Heart right ventricle (tissue), 16 donors: ENCODE measurements at regions not wholly inside any gene's neighbourhood (a gene's known extent, or its start where the extent isn't known, plus 50 kb on each side); places are given as distances from the start of the nearest gene placed in this dataset.

Experiments
- ATAC-seq, 8 donors: fragments of 200-7000 bp; cut with Tn5 transposase; one replicate each; pipeline ENCODE4 v1.9.1; 2020; ENCODE audit warnings: mild to moderate bottlenecking in 8 of 8, moderate library complexity in 8 of 8, moderate number of reproducible peaks in 1 of 8
- DNase-seq, 2 donors: peaks; one replicate each; pipeline ENCODE4 v3.0.0-alpha.2; 2020
- H3K27ac ChIP-seq, 10 donors: fragments of 200-600 bp; sonication (generic) in 2 of 10; one replicate each; pipeline versions ENCODE4 v1.5.0 to v1.8.0; 2020 to 2022; ENCODE audit warnings: mild to moderate bottlenecking in 3 of 10
- H3K27me3 ChIP-seq, 7 donors: fragments of 200-600 bp; one replicate each; pipeline ENCODE4 v1.8.0; 2021 to 2022; ENCODE audit warnings: mild to moderate bottlenecking in 2 of 7
- H3K36me3 ChIP-seq, 9 donors: fragments of 200-600 bp; sonication (generic) in 1 of 9; one replicate each; pipeline versions ENCODE4 v1.5.0 to v1.8.0; 2020 to 2022; ENCODE audit warnings: mild to moderate bottlenecking in 2 of 9
- H3K4me1 ChIP-seq, 9 donors: fragments of 200-600 bp; sonication (generic) in 1 of 9; one replicate each; pipeline versions ENCODE4 v1.5.0 to v1.8.0; 2020 to 2022; ENCODE audit warnings: mild to moderate bottlenecking in 4 of 9
- H3K4me3 ChIP-seq, 10 donors: fragments of 200-600 bp; sonication (generic) in 2 of 10; one replicate each; pipeline versions ENCODE4 v1.5.0 to v1.8.0; 2020 to 2022; ENCODE audit warnings: mild to moderate bottlenecking in 7 of 10, moderate library complexity in 2 of 10
- H3K9me3 ChIP-seq, 11 donors: fragments of 200-600 bp in 10 of 11; sonication (generic) in 2 of 11; one replicate each; pipeline versions ENCODE4 v1.5.0 to v1.8.0; 2013 to 2022; ENCODE audit warnings: mild to moderate bottlenecking in 2 of 11, control low read depth in 1 of 11, moderate library complexity in 1 of 11
- WGBS, 2 donors: extraction: QIAGEN DNeasy Blood & Tissue Kit; methylation state at CpG; one replicate each; pipeline ENCODE4 v1.1.7; 2013; ENCODE audit warnings: inconsistent platforms in 1 of 2; 5-methylcytosine and 5-hydroxymethylcytosine counted together
- intact Hi-C, 10 donors: fragments of 100-400 bp; cut with DNase I; formaldehyde crosslinking; loops; one replicate each; pipeline versions ENCODE4 v1.11.1 to v1.14.2; 2022
- TF ChIP-seq, protein P1 (sequence below), 9 donors: fragments of 200-600 bp; sonication (generic) in 2 of 9; IDR thresholded peaks; one replicate each; pipeline versions ENCODE4 v1.5.0 to v1.8.0; 2021 to 2022; ENCODE audit warnings: antibody characterized with exemption in 9 of 9, mild to moderate bottlenecking in 5 of 9, moderate library complexity in 1 of 9
- donor health status: Arrhythmogenic right ventricular cardiomyopathy.
- donor health status: ischemic (EF 13 %, LVEDD 7.1; RV severe dilation, severe dysfunction).
- donor health status: healthy with polysubstance abuse.
- donor health status: DM: no; HTN: yes; CAD: no.
- donor health status: DM: no; HTN: no; CAD: no.
- donor health status: ischemic (EF 25% LVEDD 6.9; RV normal size, moderate dysfunction).
- donor health status: ischemic (EF 25% LVEDD 5.7; RV mildly dilated, moderate dysfunction).
- donor health status: healthy.
- donor health status: DM: yes; HTN: yes; CAD: no.
- donor health status: Ischemic cardiomyopathy.
- donor health status: ischemic (EF 35%, LVEDD 5.7; RV mildly dilated, moderate dysfunction).
- donor health status: nonischemic (EF 11% LVEDD 7.7; RV severe dilation, severe dysfunction).
- donor health status: DM: yes; HTN: yes; CAD: no.
- donor health status: PGD.
- donor health status: ischemic (EF 29% LVEDD 5.4; RV normal size, mild dysfunction).
- donor health status: nonischemic (EF 23%, LVEDD 6.1; RV moderate dilation, normal function).

- TF ChIP-seq, protein P1, sequence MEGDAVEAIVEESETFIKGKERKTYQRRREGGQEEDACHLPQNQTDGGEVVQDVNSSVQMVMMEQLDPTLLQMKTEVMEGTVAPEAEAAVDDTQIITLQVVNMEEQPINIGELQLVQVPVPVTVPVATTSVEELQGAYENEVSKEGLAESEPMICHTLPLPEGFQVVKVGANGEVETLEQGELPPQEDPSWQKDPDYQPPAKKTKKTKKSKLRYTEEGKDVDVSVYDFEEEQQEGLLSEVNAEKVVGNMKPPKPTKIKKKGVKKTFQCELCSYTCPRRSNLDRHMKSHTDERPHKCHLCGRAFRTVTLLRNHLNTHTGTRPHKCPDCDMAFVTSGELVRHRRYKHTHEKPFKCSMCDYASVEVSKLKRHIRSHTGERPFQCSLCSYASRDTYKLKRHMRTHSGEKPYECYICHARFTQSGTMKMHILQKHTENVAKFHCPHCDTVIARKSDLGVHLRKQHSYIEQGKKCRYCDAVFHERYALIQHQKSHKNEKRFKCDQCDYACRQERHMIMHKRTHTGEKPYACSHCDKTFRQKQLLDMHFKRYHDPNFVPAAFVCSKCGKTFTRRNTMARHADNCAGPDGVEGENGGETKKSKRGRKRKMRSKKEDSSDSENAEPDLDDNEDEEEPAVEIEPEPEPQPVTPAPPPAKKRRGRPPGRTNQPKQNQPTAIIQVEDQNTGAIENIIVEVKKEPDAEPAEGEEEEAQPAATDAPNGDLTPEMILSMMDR (IDR thresholded peaks at IDR 0.05) = no peak
- no peak overlapping the region for H3K27ac ChIP-seq
- H3K4me1 ChIP-seq = no peaks in the 10 kb centered on the region
- H3K36me3 ChIP-seq = no peaks in the 10 kb centered on the region
- intact Hi-C loops = no loop called here
- ATAC-seq (no peak), DNase-seq (no peak)
- 90 to 95% methylated on average over 3 of the region's 3 CpGs for WGBS, 2 donors
- H3K9me3 ChIP-seq = no peaks in the 10 kb centered on the region
- no peaks in the 10 kb centered on the region for H3K27me3 ChIP-seq
- no peak overlapping the region for H3K4me3 ChIP-seq
Measured at GRCh38 chr15:36400936-36401585, 178.4 kb upstream of the CDIN1 start.

DNA sequence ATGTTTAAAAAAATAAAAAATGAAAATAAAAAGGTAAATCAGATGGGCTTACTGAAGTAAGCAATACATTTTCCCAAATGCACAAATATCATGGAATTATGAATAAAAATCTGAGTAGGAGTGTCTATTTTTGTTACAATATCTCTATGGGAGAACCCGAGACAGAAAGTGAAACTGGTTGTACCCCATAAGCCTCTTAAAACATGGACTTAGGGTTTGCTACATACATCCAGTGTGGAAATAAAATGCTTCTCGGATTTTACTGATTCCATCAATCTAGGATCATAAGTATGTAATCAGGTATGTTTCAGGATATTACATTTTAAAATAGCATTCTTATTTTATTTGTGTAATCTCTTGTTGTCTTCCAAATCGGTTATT, 177.8 kb upstream of the CDIN1 start:
- DNase-seq = no peak
- intact Hi-C loops = no loop called here
- no peak overlapping the region for H3K27ac ChIP-seq
- no peaks in the 10 kb centered on the region for H3K4me1 ChIP-seq
- TF ChIP-seq, protein P1 (IDR thresholded peaks at IDR 0.05) = no peak
- no peak overlapping the region for H3K4me3 ChIP-seq
- no peaks in the 10 kb centered on the region for H3K36me3 ChIP-seq
- whole genome bisulfite sequencing, 2 donors = 75 to 85% methylated on average over 3 of the region's 3 CpGs
- no peaks in the 10 kb centered on the region for H3K9me3 ChIP-seq
- no peaks in the 10 kb centered on the region for H3K27me3 ChIP-seq
- no peak for ATAC-seq

DNA sequence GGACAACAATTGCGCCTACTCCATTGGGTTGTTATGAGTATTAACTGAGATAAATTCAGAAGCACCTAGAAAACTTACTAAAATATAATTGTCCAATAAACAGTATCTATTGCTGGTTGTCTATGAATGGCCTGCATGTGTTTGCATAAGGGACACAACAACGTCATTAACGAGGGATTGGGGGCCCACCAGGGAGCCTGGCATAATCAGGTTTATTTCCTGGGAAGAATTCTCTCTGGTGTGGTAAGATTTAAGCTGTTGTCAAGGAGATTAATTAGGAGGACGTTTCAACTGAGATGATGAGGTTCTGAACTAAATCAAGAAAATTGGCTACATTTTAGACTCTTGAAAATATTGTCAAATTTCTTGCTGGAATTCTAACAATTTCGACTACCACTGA, 176.1 kb upstream of the CDIN1 start:
- Histone ChIP-seq H3K27me3 (no peaks in the 10 kb centered on the region), H3K4me3 (no peak overlapping the region), H3K36me3 (no peaks in the 10 kb centered on the region), H3K4me1 (no peaks in the 10 kb centered on the region), H3K27ac (no peak overlapping the region), H3K9me3 (no peaks in the 10 kb centered on the region)
- intact Hi-C loops = no loop called here
- TF ChIP-seq, protein P1 (IDR thresholded peaks at IDR 0.05) = no peak
- ATAC-seq = no peak
- DNase-seq = no peak
- 78 to 79% methylated on average over 5 of the region's 5 CpGs for WGBS, 2 donors

- Histone ChIP-seq H3K9me3 (peaks cover 0 to 5% (median 0%) of the 10 kb centered on the region in 11 donors), H3K36me3 (no peaks in the 10 kb centered on the region), H3K4me1 (no peaks in the 10 kb centered on the region), H3K4me3 (no peak overlapping the region), H3K27ac (no peak overlapping the region), H3K27me3 (no peaks in the 10 kb centered on the region)
- intact Hi-C loops = no loop called here
- DNase-seq (no peak), ATAC-seq (no peak)
- TF ChIP-seq, protein P1 (IDR thresholded peaks at IDR 0.05) = no peak
- WGBS, 2 donors = 71 to 78% methylated on average over 3 of the region's 3 CpGs
Measured at GRCh38 chr15:36406366-36406765, 173.1 kb upstream of the CDIN1 start.
